HCT116 (cell line): ENCODE measurements at regions not wholly inside any gene's neighbourhood (a gene's known extent, or its start where the extent isn't known, plus 50 kb on each side); places are given as distances from the start of the nearest gene placed in this dataset.

Experiments used
- ATAC-seq: fragments of 200-7000 bp; cut with Tn5 transposase; 2 replicates; pipeline ENCODE4 v1.9.1; 2020; ENCODE audit warnings: mild to moderate bottlenecking, moderate library complexity
- BruUV-seq: library from RNA; stranded (reverse); fragments of 400-500 nt; replicated peaks from 2 replicates; lab custom pipeline; 2021; lab: Mats Ljungman, UMichigan
- CTCF ChIA-PET: fragments of 300-600 bp; sonication (Branson Sonifier 250); formaldehyde crosslinking; loops from one replicate; lab custom pipeline; 2021; ENCODE audit warnings: antibody characterized with exemption; lab: Charles Lee
- POLR2A ChIA-PET: fragments of 300-600, 350-600 bp; sonication (Branson Sonifier 250); formaldehyde crosslinking; loops from one replicate; lab custom pipeline; 2021; ENCODE audit warnings: antibody characterized with exemption; lab: Charles Lee
- RAD21 ChIA-PET, 2 experiments: fragments of 300-600 bp; sonication (Branson Sonifier 250); formaldehyde crosslinking; loops; one replicate each; lab custom pipeline; 2023; ENCODE audit warnings: low total read pairs in 2 of 2; ENCODE audit not compliant: uncharacterized antibody in 2 of 2, unreplicated experiment in 2 of 2, low non-redundant PET in 1 of 2; lab: Charles Lee
- DNase-seq: peaks from one replicate; pipeline ENCODE4 v3.0.0-alpha.2; 2010; ENCODE audit warnings: low read depth, low spot score
- H2AFZ ChIP-seq: fragments of 200-600 bp; shearing (Covaris generic), sonication (generic); 2 replicates; pipeline ENCODE4 v1.6.1; 2017; ENCODE audit warnings: low read depth, mixed run types, mixed read lengths, antibody characterized with exemption, low read length; ENCODE audit not compliant: poor library complexity, severe bottlenecking
- H3K27ac ChIP-seq: 2 replicates; pipeline ENCODE4 v1.5.1; 2012; ENCODE audit warnings: low read depth, low read length
- H3K27me3 ChIP-seq: fragments of 200-600 bp; sonication (generic); 2 replicates; pipeline ENCODE4 v1.6.1; 2016; ENCODE audit warnings: mixed run types, low read length, mixed read lengths; ENCODE audit not compliant: insufficient read depth
- H3K36me3 ChIP-seq, 2 experiments: fragments of 200-500 bp in 1 of 2; fragments of 200-600 bp in 1 of 2; sonication (Bioruptor generic) in 1 of 2; sonication (generic) in 1 of 2; 2 replicates each; pipeline versions ENCODE4 v1.5.1 to v1.6.1; 2014 to 2016; ENCODE audit warnings: low read length in 2 of 2, inconsistent platforms in 1 of 2, mixed read lengths in 1 of 2, mixed run types in 1 of 2; ENCODE audit not compliant: insufficient read depth in 2 of 2, control insufficient read depth in 1 of 2
- H3K4me1 ChIP-seq, 2 experiments: fragments of 200-600 bp in 1 of 2; sonication (generic) in 1 of 2; 2 replicates each; pipeline versions ENCODE4 v1.5.1 to v1.6.1; 2012 to 2017; ENCODE audit warnings: low read length in 2 of 2, inconsistent platforms in 1 of 2, mild to moderate bottlenecking in 1 of 2, mixed read lengths in 1 of 2, mixed run types in 1 of 2, moderate library complexity in 1 of 2; ENCODE audit not compliant: insufficient read depth in 2 of 2, control insufficient read depth in 1 of 2
- H3K4me2 ChIP-seq: fragments of 200-600 bp; sonication (generic); 2 replicates; pipeline ENCODE4 v1.6.1; 2017; ENCODE audit warnings: mixed run types, low read length, mixed read lengths
- H3K4me3 ChIP-seq, 2 experiments: fragments of 200-600 bp in 1 of 2; sonication (generic) in 1 of 2; replicated peaks in 1 of 2; 2 replicates each; pipeline ENCODE4 v1.5.1; 2011 to 2016; ENCODE audit warnings: low read length in 2 of 2, control low read depth in 1 of 2, low read depth in 1 of 2, mild to moderate bottlenecking in 1 of 2, mixed read lengths in 1 of 2, mixed run types in 1 of 2
- H3K79me2 ChIP-seq: fragments of 200-600 bp; sonication (generic); 2 replicates; pipeline ENCODE4 v1.6.1; 2017; ENCODE audit warnings: mild to moderate bottlenecking, mixed run types, low read length, moderate library complexity, mixed read lengths; ENCODE audit not compliant: insufficient read depth
- H3K9ac ChIP-seq: fragments of 200-600 bp; sonication (generic); 2 replicates; pipeline ENCODE4 v1.6.1; 2016; ENCODE audit warnings: low read length, mixed read lengths
- H3K9me2 ChIP-seq: fragments of 200-600 bp; sonication (generic), shearing (Covaris generic); 2 replicates; pipeline ENCODE4 v1.6.1; 2017; ENCODE audit warnings: mixed run types, mild to moderate bottlenecking, moderate library complexity; ENCODE audit not compliant: insufficient read depth
- H3K9me3 ChIP-seq, 2 experiments: fragments of 200-500 bp in 1 of 2; fragments of 200-600 bp in 1 of 2; sonication (Bioruptor generic) in 1 of 2; sonication (generic) in 1 of 2; 2 replicates each; pipeline ENCODE4 v1.6.1; 2014 to 2017; ENCODE audit warnings: low read length in 2 of 2, mixed read lengths in 2 of 2, inconsistent platforms in 1 of 2, low read depth in 1 of 2, mild to moderate bottlenecking in 1 of 2, mixed run types in 1 of 2, moderate library complexity in 1 of 2; ENCODE audit not compliant: control insufficient read depth in 1 of 2, insufficient read depth in 1 of 2
- H4K20me1 ChIP-seq: fragments of 200-600 bp; sonication (generic), shearing (Covaris generic); 2 replicates; pipeline ENCODE4 v1.6.1; 2017; ENCODE audit warnings: mixed run types, mild to moderate bottlenecking, moderate library complexity; ENCODE audit not compliant: insufficient read depth
- EGR1 ChIP-seq: IDR thresholded peaks from 2 replicates; pipeline ENCODE4 v1.6.1; 2012; ENCODE audit warnings: low read depth
- POLR2A ChIP-seq: IDR thresholded peaks from 2 replicates; pipeline ENCODE4 v1.7.0; 2011; ENCODE audit warnings: borderline replicate concordance; ENCODE audit not compliant: insufficient read depth, insufficient read length; ENCODE audit errors: extremely low read depth
- RAD21 ChIP-seq: IDR thresholded peaks from 2 replicates; pipeline ENCODE4 v1.6.1; 2012; ENCODE audit warnings: low read depth, mild to moderate bottlenecking
- TCF7L2 ChIP-seq: IDR thresholded peaks from 2 replicates; pipeline ENCODE4 v1.7.0; 2011; ENCODE audit warnings: borderline replicate concordance, inconsistent platforms; ENCODE audit not compliant: insufficient read depth, insufficient read length; ENCODE audit errors: extremely low read depth
- YY1 ChIP-seq: IDR thresholded peaks from 2 replicates; pipeline ENCODE4 v1.6.1; 2011; ENCODE audit warnings: low read length, low read depth, moderate library complexity, mild to moderate bottlenecking; ENCODE audit not compliant: insufficient replicate concordance; ENCODE audit errors: extremely low read depth
- ZNF274 ChIP-seq: fragments of 200-500 bp; sonication (Bioruptor generic); IDR thresholded peaks from 2 replicates; pipeline ENCODE4 v1.6.1; 2014; ENCODE audit warnings: mild to moderate bottlenecking, low read depth, low read length, inconsistent platforms
- intact Hi-C: fragments of 100-400 bp; cut with micrococcal nuclease; formaldehyde crosslinking; loops from 2 replicates; pipeline ENCODE4 v1.10.0; 2022
- TF ChIP-seq, protein P1 (sequence below): IDR thresholded peaks from 2 replicates; pipeline ENCODE4 v1.6.1; 2012; ENCODE audit warnings: low read depth
- TF ChIP-seq, protein P2 (sequence below), 3 experiments: fragments of 200-600 bp in 1 of 3; sonication (generic) in 1 of 3; IDR thresholded peaks in 2 of 3; conservative IDR thresholded peaks in 1 of 3; 2 replicates each; pipeline ENCODE4 v1.5.1; 2012 to 2017; ENCODE audit warnings: low read depth in 2 of 3, low read length in 2 of 3, antibody characterized with exemption in 1 of 3, borderline replicate concordance in 1 of 3, control low read depth in 1 of 3, mild to moderate bottlenecking in 1 of 3, mixed read lengths in 1 of 3, mixed run types in 1 of 3, moderate library complexity in 1 of 3; ENCODE audit not compliant: insufficient read depth in 1 of 3
- TF ChIP-seq, protein P3 (sequence below): IDR thresholded peaks from 2 replicates; pipeline ENCODE4 v1.6.1; 2012

DNA sequence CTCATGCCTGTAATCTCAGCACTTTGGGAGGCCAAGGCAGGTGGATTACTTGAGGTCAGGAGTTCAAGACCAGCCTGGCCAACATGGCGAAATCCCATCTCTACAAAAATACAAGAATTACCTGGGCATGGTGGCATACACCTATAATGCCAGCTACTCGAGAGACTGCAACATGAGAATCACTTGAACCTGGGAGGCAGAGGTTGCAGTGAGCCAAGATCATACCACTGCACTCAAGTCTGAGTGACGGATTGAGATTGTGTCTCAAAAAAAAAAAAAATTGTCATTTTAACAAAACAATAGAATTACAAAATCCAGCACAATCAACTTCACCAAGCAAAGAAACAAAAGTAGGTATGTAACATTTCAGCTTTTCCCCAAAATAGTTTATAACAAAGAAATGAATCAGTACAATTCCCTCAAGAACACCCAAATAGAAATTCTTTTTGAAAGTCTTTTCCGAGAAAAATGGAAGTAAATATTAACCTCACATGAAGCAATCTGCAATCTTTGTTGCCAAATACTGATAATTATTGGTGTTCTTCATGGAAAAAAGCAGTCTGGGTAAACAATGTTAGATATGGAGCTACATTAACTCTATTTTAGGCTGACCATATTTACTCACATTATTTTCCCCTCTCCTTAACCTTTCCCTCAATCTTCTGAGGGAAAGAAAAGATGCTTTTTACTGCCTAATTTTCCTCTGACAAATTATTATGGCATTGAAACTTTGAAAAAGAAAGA lies 165.9 kb upstream of the ATF7IP start:
- no peak overlapping the region for H3K4me3 ChIP-seq
- TF ChIP-seq EGR1: no peak
- TF ChIP-seq YY1: no peak
- TF ChIP-seq ZNF274: no peak
- TF ChIP-seq, protein P1, sequence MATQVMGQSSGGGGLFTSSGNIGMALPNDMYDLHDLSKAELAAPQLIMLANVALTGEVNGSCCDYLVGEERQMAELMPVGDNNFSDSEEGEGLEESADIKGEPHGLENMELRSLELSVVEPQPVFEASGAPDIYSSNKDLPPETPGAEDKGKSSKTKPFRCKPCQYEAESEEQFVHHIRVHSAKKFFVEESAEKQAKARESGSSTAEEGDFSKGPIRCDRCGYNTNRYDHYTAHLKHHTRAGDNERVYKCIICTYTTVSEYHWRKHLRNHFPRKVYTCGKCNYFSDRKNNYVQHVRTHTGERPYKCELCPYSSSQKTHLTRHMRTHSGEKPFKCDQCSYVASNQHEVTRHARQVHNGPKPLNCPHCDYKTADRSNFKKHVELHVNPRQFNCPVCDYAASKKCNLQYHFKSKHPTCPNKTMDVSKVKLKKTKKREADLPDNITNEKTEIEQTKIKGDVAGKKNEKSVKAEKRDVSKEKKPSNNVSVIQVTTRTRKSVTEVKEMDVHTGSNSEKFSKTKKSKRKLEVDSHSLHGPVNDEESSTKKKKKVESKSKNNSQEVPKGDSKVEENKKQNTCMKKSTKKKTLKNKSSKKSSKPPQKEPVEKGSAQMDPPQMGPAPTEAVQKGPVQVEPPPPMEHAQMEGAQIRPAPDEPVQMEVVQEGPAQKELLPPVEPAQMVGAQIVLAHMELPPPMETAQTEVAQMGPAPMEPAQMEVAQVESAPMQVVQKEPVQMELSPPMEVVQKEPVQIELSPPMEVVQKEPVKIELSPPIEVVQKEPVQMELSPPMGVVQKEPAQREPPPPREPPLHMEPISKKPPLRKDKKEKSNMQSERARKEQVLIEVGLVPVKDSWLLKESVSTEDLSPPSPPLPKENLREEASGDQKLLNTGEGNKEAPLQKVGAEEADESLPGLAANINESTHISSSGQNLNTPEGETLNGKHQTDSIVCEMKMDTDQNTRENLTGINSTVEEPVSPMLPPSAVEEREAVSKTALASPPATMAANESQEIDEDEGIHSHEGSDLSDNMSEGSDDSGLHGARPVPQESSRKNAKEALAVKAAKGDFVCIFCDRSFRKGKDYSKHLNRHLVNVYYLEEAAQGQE: no peak
- no peak for TF ChIP-seq TCF7L2
- TF ChIP-seq POLR2A: no peak
- TF ChIP-seq, protein P2, sequence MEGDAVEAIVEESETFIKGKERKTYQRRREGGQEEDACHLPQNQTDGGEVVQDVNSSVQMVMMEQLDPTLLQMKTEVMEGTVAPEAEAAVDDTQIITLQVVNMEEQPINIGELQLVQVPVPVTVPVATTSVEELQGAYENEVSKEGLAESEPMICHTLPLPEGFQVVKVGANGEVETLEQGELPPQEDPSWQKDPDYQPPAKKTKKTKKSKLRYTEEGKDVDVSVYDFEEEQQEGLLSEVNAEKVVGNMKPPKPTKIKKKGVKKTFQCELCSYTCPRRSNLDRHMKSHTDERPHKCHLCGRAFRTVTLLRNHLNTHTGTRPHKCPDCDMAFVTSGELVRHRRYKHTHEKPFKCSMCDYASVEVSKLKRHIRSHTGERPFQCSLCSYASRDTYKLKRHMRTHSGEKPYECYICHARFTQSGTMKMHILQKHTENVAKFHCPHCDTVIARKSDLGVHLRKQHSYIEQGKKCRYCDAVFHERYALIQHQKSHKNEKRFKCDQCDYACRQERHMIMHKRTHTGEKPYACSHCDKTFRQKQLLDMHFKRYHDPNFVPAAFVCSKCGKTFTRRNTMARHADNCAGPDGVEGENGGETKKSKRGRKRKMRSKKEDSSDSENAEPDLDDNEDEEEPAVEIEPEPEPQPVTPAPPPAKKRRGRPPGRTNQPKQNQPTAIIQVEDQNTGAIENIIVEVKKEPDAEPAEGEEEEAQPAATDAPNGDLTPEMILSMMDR (IDR thresholded peaks at IDR 0.05 in 2 of 3, conservative IDR thresholded peaks at IDR 0.05 in 1 of 3; ENCODE audit: borderline replicate concordance in 1 of 3, insufficient read depth in 1 of 3, low read depth in 2 of 3, low read length in 2 of 3): no peak
- TF ChIP-seq, protein P3, sequence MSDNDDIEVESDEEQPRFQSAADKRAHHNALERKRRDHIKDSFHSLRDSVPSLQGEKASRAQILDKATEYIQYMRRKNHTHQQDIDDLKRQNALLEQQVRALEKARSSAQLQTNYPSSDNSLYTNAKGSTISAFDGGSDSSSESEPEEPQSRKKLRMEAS: no peak
- TF ChIP-seq RAD21: no peak
- H3K9me2 ChIP-seq: no peaks in the 10 kb centered on the region
- ATAC-seq (no peak), DNase-seq (no peak)
- no peak overlapping the region for H3K9ac ChIP-seq
- H4K20me1 ChIP-seq: no peaks in the 10 kb centered on the region
- RAD21 ChIA-PET: no interaction called here
- no peaks in the 10 kb centered on the region for H3K27me3 ChIP-seq
- H2AFZ ChIP-seq: no peak overlapping the region
- CTCF ChIA-PET: no interaction called here
- H3K4me1 ChIP-seq: no peaks in the 10 kb centered on the region
- H3K27ac ChIP-seq: no peak overlapping the region
- no peaks in the 10 kb centered on the region for H3K9me3 ChIP-seq
- intact Hi-C loops: no loop called here
- BruUV-seq: no TSS peak
- H3K4me2 ChIP-seq: no peak overlapping the region
- H3K79me2 ChIP-seq: no peaks in the 10 kb centered on the region
- H3K36me3 ChIP-seq: no peaks in the 10 kb centered on the region
- POLR2A ChIA-PET: no interaction called here
